Neural cell (in vitro differentiated cells): ENCODE measurements at regions not wholly inside any gene's neighbourhood (a gene's known extent, or its start where the extent isn't known, plus 50 kb on each side); places are given as distances from the start of the nearest gene placed in this dataset.
"Not testable (repeated sequence)": the region's sequence is repeated elsewhere in the genome, so short reads cannot be mapped to it uniquely, and the experiment has no call there.

Source experiments
- CTCF ChIP-seq: fragments of 450-650 bp; IDR thresholded peaks from 2 replicates; pipeline ENCODE4 v1.5.1; 2014; ENCODE audit warnings: antibody characterized with exemption, mild to moderate bottlenecking, moderate library complexity; ENCODE audit not compliant: poor library complexity, severe bottlenecking
- EP300 ChIP-seq: fragments of 450-650 bp; conservative IDR thresholded peaks from 2 replicates; pipeline ENCODE4 v1.6.1; 2014; ENCODE audit warnings: antibody characterized with exemption, mild to moderate bottlenecking, moderate library complexity; ENCODE audit not compliant: poor library complexity, severe bottlenecking
- POLR2AphosphoS5 ChIP-seq: IDR thresholded peaks from 2 replicates; pipeline ENCODE4 v1.6.1; 2012
- RAD21 ChIP-seq: fragments of 450-650 bp; conservative IDR thresholded peaks from 2 replicates; pipeline ENCODE4 v1.6.1; 2014; ENCODE audit warnings: antibody characterized with exemption, mild to moderate bottlenecking, moderate library complexity
- REST ChIP-seq: IDR thresholded peaks from 2 replicates; pipeline ENCODE4 v1.6.1; 2012; ENCODE audit warnings: borderline replicate concordance
- TAF1 ChIP-seq: IDR thresholded peaks from 2 replicates; pipeline ENCODE4 v1.6.1; 2012; ENCODE audit warnings: low read depth

GRCh38 chr11:67826028-67826950, 151.9 kb upstream of the ALDH3B2 start:
- TF ChIP-seq CTCF, TAF1, EP300, RAD21, REST, POLR2AphosphoS5: not testable (repeated sequence)
